Thoracic aorta (tissue), 2 donors: ENCODE measurements at regions not wholly inside any gene's neighbourhood (a gene's known extent, or its start where the extent isn't known, plus 50 kb on each side); places are given as distances from the start of the nearest gene placed in this dataset.
"Not testable (repeated sequence)": the region's sequence is repeated elsewhere in the genome, so short reads cannot be mapped to it uniquely, and the experiment has no call there.

Experiments used
- ATAC-seq: fragments of 150-250 bp; one replicate; pipeline ENCODE4 v1.8.0; 2017; ENCODE audit warnings: low read depth; ENCODE audit not compliant: insufficient number of reproducible peaks, low FRiP score
- DNase-seq: peaks from one replicate; pipeline ENCODE4 v3.0.0-alpha.2; 2020; ENCODE audit warnings: low spot score
- H3K27ac ChIP-seq, 2 donors: fragments of 200-600 bp; sonication (generic); 1 replicate in 1 of 2; 2 replicates in 1 of 2; pipeline ENCODE4 v1.5.1; 2016; ENCODE audit warnings: mild to moderate bottlenecking in 2 of 2, moderate library complexity in 2 of 2
- H3K27me3 ChIP-seq: fragments of 200-600 bp; sonication (generic); replicated peaks from 2 replicates; pipeline ENCODE4 v1.6.0; 2016; ENCODE audit warnings: mild to moderate bottlenecking; ENCODE audit not compliant: insufficient read depth
- H3K36me3 ChIP-seq: fragments of 200-600 bp; sonication (generic); one replicate; pipeline ENCODE4 v1.5.1; 2016
- H3K4me1 ChIP-seq, 2 donors: fragments of 200-600 bp; sonication (generic); 1 replicate in 1 of 2; 2 replicates in 1 of 2; pipeline versions ENCODE4 v1.5.1 to v1.6.0; 2016; ENCODE audit warnings: low read depth in 2 of 2, mild to moderate bottlenecking in 1 of 2; ENCODE audit not compliant: control insufficient read depth in 1 of 2
- H3K4me3 ChIP-seq: fragments of 200-600 bp; sonication (generic); 2 replicates; pipeline ENCODE4 v1.5.1; 2016; ENCODE audit warnings: mild to moderate bottlenecking
- H3K9me3 ChIP-seq: fragments of 200-600 bp; sonication (generic); 2 replicates; pipeline ENCODE4 v1.5.1; 2016
- TF ChIP-seq, protein P1 (sequence below): fragments of 200-600 bp; sonication (generic); IDR thresholded peaks from one replicate; pipeline ENCODE4 v1.5.1; 2019; ENCODE audit warnings: antibody characterized with exemption

GRCh38 chr13:80074143-80074752, 266.7 kb downstream of the SPRY2 start:
- H3K4me3 ChIP-seq = no peak overlapping the region

GRCh38 chr13:80072231-80072630, 268.7 kb downstream of the SPRY2 start:
- H3K27me3 ChIP-seq = no peaks in the 10 kb centered on the region
- no peaks in the 10 kb centered on the region for H3K4me1 ChIP-seq
- H3K27ac ChIP-seq = no peak overlapping the region
- TF ChIP-seq, protein P1, sequence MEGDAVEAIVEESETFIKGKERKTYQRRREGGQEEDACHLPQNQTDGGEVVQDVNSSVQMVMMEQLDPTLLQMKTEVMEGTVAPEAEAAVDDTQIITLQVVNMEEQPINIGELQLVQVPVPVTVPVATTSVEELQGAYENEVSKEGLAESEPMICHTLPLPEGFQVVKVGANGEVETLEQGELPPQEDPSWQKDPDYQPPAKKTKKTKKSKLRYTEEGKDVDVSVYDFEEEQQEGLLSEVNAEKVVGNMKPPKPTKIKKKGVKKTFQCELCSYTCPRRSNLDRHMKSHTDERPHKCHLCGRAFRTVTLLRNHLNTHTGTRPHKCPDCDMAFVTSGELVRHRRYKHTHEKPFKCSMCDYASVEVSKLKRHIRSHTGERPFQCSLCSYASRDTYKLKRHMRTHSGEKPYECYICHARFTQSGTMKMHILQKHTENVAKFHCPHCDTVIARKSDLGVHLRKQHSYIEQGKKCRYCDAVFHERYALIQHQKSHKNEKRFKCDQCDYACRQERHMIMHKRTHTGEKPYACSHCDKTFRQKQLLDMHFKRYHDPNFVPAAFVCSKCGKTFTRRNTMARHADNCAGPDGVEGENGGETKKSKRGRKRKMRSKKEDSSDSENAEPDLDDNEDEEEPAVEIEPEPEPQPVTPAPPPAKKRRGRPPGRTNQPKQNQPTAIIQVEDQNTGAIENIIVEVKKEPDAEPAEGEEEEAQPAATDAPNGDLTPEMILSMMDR = no peak
- no peaks in the 10 kb centered on the region for H3K36me3 ChIP-seq
- no peaks in the 10 kb centered on the region for H3K9me3 ChIP-seq
- ATAC-seq = no peak
- no peak overlapping the region for H3K4me3 ChIP-seq
- DNase-seq = no peak

More at GRCh38 chr13:80074143-80074752, 266.7 kb downstream of the SPRY2 start:
- ATAC-seq (no peak), DNase-seq (no peak)
- TF ChIP-seq, protein P1 = no peak
- Histone ChIP-seq H3K4me1 (no peaks in the 10 kb centered on the region), H3K27me3 (no peaks in the 10 kb centered on the region), H3K27ac (no peak overlapping the region), H3K9me3 (no peaks in the 10 kb centered on the region), H3K36me3 (no peaks in the 10 kb centered on the region)

DNA sequence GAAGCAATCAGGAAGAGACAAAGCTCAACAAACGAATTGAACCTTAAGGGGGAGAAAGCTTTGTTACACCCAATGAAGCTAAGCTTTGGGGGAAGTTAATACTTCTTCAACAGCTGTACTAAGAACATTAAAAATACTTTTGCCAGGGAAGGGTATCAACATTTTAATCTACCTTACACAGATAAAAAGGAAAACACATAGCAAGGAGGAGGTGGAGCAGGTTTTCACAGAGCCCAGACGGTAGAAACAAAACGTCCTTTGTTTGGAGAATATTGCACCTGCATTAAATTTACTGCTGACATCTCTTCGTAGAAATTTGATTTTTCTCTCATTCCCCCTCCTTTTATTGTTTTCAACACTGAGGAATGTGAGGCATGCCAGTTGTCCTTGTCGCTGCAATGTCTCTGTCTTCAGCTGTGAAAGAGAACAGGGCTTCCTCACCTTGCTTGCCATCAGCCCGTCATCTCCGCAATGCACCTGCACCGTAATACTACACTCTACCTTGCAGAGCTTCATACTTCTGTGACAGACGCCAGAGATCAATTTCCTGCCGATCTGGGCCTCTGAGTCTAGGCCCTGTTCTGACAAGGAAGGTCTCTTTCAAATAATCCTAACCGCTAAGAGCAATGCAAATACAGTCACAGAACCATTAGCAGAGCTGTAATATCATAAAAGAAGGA, 270.8 kb downstream of the SPRY2 start:
- no peaks in the 10 kb centered on the region for H3K36me3 ChIP-seq
- no peaks in the 10 kb centered on the region for H3K9me3 ChIP-seq
- no peaks in the 10 kb centered on the region for H3K27me3 ChIP-seq
- TF ChIP-seq, protein P1 = no peak
- H3K4me1 ChIP-seq = no peaks in the 10 kb centered on the region
- no peak for ATAC-seq
- H3K4me3 ChIP-seq = no peak overlapping the region
- H3K27ac ChIP-seq = no peak overlapping the region
- DNase-seq = no peak

DNA sequence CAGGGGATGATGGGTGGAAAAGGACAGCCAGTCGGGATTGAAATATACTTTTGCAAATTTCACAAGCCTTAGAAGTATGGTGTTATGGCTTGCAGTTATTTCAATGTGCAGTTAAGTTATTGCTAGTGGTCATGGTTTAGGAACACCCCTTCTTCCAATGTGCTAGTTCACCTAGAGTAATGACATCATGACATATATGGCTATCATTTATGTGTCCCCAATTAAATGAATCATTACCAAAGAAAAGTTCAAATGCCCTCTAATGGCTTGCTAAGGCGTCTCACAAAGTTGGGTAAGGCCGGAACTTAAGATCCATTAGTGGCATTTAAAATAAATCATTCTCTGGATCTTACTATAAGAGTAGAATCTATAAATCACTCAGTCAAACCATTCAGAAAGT, 271.6 kb downstream of the SPRY2 start:
- TF ChIP-seq, protein P1 = no peak
- ATAC-seq (no peak), DNase-seq (no peak)
- Histone ChIP-seq H3K27me3 (no peaks in the 10 kb centered on the region), H3K4me3 (no peak overlapping the region), H3K4me1 (no peaks in the 10 kb centered on the region), H3K9me3 (no peaks in the 10 kb centered on the region), H3K36me3 (no peaks in the 10 kb centered on the region), H3K27ac (no peak overlapping the region)

DNA sequence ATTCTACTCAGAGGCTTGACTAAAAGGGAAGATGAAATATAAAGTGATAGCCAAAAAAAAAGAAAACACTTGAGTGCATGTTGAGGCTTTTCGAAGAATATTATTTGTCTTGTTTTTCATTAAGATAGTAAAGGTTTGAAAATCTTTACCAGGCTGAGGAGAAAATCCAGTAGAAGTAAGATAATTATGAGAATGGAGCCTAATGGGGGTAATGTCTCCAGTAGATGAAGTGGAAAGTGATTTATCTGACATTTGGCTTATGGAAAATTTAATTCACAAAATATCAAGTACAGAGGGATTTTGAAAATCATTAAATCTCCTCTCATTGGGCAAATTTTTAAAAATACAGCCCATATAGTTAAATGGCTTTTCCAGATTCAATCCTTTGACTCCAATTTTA, 274.9 kb downstream of the SPRY2 start:
- Histone ChIP-seq H3K27me3 (no peaks in the 10 kb centered on the region), H3K9me3 (no peaks in the 10 kb centered on the region), H3K4me3 (no peak overlapping the region), H3K27ac (no peak overlapping the region), H3K36me3 (no peaks in the 10 kb centered on the region), H3K4me1 (no peaks in the 10 kb centered on the region)
- TF ChIP-seq, protein P1 = no peak
- DNase-seq (no peak), ATAC-seq (no peak)

DNA sequence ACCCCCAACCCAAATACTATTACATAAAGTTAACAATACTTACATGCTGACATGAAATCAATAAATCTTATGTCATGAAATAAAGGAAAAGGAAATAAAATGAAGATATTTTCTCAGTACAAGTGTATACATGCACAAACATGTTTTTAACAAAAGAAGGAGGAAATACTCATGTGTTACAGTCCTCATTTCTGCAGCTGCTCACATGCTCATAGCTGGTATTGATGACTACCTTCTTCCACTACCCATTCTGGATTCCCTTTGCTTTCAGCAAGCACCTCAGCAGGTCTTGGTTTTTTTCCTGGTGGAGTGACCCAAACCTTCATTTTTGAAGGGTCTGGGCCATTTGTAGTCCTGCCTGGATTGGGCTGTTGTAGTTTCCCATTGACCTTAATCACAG, 278.5 kb downstream of the SPRY2 start:
- ATAC-seq = not testable (repeated sequence)

More for the DNA sequence above, 278.5 kb downstream of the SPRY2 start:
- not testable (repeated sequence) for H3K36me3 ChIP-seq, H3K27me3 ChIP-seq, H3K9me3 ChIP-seq, H3K4me1 ChIP-seq, H3K4me3 ChIP-seq, DNase-seq, H3K27ac ChIP-seq
